ENCODE measurements at regions not wholly inside any gene's neighbourhood (a gene's known extent, or its start where the extent isn't known, plus 50 kb on each side); places are given as distances from the start of the nearest gene placed in this dataset.

DNA sequence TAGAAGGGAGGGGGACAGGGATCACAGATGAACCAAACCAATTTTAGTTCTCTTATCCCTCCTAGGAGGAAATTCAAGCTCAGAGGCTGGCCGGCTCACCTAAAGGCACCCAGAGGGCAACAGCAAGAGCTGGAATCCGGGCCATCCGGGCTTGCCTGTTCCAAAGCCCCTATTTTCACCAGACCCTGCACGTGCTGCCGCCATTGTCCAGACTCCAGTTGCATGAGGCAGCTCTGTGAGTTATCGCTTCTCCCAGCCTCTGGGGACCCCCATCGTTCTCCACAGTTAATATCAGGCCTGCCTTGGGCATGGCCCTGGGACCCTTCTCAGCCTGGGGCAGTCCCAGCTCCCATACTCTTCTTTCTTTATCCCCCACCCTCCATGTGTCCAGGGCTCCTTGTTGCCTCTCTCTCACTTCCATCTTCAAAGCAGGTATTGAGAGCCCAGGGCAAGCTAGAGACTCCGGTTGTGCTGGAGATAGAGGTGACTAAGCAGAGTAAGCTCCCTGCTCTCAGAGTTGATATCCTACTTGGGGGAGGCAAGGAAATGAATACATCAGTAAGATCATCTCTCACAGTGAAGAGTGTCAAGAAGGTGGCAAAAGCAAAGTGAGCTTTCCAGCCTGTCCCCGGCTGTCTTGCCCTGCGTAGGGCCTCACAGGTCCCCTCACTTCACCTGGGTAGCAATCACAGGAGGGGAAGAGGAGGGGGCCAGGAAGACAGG lies 322.8 kb downstream of the UACA start:
- no peak for DNase-seq

DNA sequence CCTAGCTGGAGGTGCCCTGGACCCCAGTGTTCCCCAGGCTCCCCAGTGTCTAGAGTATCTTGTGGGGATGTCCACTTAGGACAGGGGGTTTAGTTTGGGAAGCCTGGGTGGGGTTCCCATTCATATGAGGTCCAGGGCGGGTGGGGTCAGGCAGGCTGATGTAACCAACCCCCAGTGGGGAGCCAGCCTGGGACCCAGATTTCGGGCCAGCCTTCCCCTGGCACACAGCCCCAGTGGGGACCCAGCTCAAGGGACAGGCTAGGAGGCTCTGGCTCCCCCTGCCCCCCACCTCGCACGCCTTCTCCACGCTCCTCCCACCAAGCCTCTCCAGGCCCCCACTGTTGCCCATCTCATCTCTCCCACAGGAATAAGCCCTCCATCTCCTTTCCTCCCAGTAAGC lies 323.5 kb downstream of the UACA start:
- no peak for DNase-seq

DNA sequence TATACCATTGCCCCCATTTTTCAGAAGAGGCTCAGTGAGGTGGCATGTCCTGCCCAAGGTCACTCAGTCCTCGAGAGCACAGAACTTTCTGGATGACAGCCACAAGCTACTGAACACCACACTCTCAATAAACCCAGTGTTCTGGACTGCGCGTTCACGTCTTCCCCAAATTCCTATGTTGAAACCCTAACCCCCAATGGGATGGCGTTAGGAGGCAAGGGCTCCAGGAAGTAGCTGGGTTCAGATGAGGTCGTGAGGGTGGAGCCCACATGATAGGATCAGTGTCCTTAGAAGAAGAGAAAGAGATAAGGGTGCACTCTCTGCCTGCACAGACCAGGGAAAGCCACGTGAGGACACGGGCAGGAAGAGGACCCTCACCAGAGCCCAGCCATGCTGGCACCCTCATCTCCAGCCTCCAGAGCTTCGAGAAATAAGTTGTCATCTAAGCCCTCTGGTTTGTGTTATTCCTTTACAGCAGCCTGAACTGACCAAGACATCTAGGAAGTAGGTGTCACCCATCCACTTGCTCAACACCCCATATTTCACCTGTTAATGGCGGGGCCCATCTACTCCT lies 324.0 kb downstream of the UACA start:
- no peak for DNase-seq

DNA sequence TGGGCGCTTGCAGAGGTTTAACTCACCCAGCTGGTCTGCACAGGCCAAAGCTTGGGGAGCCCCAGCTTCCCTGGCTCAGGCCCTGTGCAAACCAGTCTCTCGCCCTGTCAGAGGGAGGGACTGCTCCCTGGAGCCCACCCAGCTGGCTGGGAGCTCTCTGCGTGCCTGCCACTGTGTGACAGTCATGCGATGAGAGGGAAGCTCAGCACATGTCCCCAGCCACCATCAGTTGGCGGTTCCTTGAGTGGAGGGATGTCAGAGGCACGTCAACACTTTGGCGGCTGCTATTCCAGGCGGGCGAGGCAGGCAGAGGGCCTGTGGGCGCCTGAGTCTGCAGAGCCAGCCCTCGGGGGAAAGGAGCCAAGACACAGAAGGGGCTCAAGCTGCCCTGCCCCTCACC lies 324.6 kb downstream of the UACA start:
- DNase-seq = no peak

DNA sequence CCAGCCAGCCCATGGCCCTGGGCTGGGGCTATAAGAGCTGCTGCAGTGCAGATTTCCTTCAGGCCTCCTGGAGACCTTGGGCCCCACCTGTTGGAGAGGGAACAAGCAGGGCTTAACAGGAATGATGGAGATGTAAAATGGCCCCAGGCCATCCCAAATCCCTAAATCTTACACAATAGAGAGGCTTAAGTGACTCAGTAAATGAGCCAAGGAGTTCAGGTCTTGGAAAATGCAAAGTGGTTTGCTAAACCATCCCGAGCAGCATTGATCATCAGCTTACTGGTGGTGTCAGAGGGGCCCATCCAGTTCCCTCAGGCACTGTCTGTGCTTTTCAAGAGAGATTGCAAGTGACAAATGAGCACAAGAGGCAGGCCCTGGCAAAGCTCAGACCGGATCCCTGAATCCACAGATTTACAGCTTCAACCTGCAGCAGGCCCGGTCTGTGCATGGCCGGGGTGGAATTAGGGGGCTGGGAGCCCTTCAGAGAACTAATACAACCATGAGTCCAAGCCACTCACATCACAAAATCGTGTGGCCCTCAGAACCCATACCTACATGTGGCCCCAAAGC lies 325.4 kb downstream of the UACA start:
- no peak for DNase-seq

DNA sequence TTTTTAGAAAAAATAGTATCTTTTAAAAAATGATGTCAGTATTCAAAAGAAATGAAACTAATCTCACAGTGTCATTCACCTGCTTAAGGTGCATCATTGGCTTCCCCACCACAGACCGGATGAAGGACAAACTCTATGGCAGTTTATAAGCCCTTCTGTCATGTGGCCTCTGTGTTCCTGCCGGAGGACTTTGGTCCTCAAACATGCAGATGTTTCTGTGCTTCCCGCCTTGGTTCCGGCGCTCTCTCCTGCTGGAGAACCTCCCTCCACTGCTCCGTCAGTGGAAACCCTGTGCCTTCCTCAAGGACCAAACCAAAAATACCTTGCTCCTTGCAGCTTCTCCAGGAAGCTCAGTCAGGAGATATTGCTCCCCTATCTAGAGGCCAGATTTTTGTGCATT lies 326.3 kb downstream of the UACA start:
- no peak for DNase-seq

DNA sequence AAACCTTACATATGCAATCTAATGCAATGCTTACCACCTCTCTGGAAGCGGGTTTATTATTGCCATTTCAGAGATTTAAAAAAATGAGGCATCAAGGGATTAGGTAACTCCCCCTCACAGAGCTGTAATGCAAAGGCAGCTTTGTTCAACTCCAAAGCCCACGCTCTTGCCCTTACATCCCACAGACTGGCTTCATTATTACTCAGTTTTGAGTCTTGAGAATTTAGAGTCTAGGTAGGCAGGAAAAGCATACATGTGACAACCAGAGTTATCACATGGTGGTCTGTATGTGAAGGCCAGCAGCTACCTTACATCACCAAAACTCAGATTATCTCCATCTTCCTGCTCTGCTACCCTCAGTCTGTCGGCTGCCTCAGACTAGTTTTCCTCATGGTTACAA lies 326.9 kb downstream of the UACA start:
- DNase-seq = no peak

DNA sequence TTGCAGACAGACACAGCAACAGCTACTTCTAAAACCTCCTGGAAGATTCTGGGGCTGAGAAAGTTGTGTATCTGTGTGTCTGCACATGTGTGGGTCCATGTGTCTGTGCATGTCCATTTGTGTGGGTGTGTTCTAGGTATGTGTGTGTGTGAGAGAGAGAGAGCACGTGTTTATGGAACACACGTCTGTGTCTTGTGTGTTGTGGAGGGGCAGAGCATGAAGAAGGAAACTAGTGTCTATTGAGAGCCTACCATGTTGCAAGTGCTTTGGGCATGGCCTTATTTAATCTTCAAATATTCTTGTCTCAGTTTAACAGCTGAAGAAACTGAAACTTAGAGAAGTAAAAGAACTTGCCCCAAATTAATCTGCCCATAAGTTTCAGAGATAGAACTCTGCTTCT lies 327.5 kb downstream of the UACA start:
- DNase-seq = no peak

DNA sequence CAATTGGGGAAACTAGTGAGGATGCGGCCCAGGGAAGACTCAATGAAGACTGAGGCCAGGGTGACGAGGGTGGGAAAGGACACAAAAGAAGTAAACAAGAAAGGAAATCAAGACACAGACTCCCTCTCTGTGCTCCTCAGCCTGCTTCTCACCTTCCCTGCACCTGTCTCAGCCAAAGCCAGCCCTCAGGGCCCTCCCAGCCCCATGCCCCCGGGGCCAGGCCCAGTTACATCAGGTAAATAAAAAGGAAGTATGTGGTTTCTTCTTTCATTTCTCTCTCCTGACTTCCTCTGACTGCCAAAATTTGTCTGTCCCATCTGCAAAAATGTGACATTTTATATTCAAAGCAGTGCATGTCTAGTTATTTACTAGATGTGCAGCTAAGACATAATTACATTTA lies 328.0 kb downstream of the UACA start:
- DNase-seq = no peak

DNA sequence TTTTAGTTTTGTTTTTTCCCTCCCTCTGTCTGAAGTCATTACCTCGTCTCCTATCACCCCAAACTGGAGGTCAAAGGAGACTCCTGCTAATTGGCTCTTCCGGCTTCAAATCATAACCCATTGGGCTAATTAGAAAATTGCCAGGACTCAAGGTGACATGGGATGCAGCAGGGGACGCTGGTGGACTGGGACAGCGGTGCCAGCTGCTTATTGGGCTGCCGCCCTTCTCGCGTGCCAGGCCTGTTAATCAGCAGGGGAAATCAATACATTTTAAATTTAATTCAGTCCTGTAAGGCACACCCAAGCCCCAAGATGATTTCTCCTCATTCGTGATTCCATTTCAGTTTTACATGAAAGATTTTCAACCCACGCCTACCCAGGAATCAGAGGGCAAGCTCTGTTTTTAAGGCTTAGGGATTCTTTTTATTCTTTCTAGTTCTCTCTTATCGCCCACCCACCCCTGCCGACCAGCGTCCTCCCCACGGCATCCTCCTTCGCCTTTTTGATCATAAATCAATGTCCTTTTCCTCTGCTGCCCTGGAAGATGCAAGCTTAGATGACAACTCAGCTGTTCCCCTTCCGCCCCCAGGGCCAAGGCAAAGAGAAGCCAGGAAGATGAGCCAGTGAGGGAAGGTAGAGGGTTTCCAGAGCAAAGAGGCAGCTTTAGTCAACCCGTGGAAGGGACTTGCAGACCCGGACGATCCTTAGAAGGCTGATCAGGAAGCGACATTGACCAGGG lies 329.6 kb downstream of the UACA start:
- DNase-seq = no peak

DNA sequence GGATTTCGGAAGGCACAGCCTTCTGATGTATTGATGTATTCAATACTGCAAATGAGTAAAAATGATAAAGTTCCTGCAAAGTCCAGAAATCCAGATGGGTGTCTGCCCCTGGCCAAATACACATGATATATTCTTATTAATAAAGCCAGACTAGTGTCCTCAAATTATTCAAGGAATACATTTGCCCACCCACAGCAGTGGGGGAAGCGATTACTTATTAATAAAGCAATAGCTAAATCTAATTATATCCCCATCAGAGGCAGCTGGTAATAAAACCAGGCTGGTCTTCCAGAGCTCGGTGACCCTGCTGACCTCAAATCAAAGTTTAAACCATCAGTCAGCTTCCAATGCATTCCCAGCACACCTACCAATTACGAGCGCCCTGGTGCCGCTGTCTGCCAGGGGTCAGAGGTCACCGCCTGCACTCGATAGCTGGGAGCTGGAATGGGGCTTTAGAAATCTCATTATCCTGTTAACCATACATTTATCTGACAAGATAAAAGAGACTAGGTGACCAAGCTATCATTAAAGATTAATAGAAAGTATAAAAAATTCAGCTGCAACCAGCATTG lies 330.3 kb downstream of the UACA start:
- no peak for DNase-seq

DNA sequence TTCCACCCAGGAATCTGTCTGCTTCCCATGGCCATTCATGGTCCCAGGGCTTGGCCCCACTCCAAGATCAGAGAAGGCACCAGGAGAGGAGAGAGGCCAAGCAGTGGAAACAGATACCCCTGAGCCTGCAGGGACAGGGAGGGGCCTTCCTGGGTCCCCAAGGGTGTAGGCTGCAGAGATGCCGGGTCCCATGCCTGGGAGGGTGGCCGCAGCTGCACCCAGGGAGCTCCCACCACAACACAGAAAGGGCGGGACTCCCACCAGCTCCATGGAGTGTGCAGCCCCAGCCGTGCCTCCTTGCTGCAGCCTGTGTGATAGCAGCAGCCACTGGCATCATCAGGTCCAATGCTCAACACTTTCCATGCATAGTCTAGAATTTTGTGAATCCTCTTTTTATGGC lies 331.5 kb downstream of the UACA start:
- DNase-seq = no peak

DNA sequence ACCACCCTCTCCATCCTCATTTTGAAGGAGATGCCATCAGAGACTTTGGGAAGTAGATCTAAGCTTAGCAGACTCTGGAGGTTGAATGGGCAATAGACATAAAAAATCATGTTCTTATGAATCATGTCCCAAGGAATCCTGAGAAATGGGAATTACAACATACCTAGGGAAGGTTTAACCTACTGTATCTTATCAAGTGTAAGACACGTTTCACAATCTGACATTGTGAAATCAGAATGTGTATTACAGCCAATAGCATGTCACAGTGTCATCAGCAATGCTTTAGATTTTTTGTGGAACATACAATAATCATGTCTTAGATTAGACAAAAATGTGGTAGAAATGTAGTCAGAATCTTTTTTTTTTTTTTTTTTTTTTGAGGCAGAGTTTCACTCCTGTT lies 332.4 kb upstream of the TLE3 start:
- no peak for DNase-seq

DNA sequence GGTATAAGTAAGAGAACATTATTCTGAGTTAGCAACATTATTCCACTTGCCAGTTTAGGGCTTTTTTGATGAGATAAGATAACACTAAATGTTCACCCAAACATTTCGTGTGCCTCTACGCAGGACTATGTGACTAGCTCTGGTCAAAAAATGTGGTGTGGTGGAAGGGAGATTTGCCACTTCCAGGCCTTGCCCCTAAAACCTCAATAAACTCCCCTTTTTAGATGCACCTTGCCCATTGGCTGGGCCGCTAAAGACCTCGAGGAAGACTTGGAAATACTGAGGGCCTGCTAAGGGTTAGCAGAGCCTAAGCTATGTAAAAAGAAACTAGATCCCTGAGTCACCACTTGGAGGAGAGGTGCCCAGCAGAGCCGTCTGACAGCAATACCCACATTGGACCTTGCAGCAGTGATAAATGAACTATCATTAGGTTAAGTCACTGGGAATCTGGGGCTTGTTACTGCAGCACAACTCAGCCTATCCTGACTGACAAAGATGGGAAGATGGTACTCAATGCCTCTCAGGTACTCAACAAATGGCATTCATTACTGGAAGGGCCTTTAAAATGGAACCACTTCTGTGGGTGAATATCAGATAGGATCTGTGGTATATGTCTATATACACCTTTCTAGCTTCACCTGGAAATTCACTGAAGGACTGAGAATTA lies 331.5 kb upstream of the TLE3 start:
- DNase-seq = no peak

DNA sequence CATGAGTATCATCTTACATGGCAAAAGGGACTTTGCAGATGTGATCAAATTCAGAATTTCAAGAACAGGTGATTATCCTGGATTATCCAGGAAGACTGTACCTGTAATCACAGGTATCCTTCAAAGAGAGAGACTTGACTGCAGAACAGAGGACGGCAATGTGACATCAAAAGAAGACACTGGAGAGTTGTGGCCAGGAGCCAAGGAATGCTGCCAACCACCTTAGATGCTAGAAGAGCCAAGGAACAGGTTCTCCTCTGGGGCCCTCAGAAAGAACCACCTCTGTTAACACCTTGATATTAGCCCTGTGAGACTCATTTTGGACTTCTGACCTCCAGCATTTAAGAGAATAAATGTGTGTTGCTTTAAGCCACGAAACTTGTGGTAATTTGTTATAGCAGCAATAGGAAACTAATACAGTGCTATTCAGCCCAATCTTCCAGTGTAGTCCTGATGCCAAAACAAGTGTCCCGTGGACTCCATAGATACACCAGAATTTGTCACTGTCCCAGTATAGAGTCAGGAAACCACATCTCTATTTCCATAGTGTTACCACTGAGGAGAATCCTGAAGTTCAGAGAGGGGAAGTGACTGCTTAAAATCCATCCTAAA lies 330.6 kb upstream of the TLE3 start:
- no peak for DNase-seq

DNA sequence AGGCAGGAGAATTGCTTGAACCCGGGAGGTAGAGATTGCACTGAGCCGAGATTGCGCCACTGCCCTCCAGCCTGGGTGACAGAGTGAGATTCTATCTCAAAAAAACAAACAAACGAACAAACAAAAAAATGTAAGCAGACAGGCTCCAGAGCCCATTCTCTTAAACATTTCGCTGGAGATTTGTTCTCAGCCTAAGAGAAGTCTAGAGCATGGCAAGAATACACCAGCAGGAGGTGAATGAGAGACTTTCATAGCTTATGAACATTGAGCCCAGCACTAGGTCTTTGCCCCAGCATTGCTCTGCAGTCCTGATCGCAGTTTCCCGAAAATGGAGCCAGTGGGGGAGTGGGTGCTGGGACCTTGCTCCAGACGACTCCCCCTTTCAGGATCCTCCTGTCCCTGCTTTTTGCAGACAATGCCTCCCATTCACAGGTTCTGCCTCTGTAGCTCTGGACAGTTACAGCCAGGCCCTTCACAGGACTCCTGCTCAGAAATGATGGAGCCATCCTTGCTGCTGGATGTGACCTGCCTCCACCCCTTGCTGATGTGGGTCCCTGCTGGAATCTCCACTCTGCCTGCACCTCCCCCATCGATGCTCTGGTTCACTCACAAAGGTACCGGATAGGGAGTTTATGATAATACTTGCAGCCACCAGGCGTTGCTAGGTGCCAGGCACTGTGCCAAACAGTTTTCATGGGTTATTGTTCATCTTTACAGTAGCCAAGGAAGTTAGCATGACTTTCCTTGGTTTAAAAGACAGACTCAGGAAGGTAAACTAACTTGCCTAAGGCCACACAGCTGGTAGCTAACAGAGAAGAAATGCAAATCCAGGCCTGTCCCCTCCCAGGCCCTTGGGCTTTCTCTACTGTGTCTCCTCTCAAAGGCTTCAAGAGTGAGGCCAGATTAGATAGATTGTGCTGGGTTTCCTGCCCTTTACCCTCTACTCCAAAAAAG lies 329.7 kb upstream of the TLE3 start:
- no peak for DNase-seq

DNA sequence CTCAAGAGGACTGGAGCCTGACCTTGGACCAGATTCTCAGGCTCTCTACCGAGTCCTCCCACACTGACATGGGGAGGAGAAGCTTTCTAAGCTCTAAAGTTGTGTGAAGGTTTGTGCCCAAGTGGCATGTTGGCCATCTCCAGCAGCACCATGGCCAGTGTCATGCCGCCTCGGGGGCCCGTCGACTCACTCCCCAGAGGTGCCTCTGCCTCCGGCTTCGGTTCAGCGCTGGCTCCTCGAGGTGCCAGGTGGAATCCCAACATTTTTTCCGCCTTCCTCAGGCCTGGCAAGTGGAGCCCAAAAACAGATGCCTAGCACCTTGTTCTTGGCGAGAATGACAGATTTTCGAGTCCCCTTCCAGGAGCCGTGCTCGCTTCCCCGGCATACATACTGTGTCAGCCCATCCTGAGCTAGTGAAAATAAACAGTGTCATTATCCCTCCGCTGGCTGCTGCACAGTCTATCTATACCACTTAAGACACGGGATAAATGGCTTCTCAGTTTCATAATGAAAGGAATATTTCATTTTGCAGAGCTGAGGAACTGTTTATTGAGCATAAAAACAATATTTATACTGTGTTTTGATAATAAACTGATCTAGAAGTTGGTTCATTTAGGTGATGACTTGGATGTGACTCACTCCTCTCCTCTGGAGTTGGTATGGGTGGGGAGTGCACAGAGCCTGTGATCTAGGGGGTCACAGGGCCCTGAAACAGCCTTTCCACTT lies 328.5 kb upstream of the TLE3 start:
- no peak for DNase-seq

DNA sequence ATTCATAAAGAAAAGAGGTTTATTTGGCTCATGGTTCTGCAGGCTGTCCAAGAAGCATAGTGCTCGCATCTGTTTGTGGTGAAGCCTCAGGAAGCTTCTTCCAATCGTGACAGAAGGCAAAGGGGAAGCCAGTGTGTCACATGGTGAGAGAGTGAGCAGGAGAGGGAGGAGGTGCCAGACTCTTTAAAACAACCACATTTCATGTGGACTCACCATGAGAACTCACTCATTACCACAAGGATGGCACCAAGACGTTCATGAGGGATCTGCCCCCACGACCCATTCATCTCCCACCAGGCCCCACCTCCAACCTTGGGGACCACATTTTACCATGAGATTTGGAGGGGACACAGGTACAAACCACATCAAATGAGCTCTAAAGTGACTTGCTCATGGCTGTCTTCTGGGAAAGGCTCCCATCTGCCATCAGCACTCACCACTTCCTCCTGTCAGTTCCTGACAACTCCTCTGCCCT lies 327.3 kb upstream of the TLE3 start:
- DNase-seq = no peak

DNA sequence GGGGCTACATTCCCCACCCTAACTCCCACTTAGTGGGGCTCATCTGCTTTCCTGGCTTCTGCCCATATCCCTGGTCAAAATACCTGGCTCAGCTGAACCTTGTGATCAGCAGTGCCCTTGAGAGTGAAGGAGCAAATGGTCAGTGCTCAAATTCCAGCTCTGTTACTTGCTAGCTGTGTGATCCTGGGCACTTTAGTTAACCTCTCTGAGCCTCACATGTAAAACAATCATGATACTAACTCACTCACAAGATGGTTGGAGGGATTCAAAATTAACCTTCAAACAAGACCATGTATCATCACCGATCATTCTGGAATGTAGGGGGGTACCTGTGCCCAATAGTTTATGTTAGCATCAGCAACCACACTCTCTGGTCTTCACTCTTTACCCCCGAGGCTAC lies 325.6 kb upstream of the TLE3 start:
- DNase-seq = no peak

DNA sequence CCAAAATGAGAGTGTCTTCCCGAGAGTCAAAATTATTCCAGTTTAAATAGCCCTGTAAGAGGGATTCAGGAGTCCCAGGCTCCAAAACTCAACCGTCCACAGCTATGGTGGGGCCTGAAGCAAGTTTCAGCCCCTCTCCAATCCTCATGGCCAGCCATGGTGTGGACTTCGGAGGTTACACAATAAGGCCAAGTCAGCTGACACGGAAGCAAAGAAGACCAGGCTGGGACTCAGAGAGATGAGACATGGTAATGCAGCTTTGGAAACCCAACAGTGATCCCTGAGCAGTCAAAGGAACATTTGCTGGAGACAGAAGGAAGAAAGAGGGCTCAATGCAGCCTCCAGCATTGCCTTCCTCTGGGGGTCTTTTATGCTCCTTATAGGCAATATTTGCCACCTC lies 324.6 kb upstream of the TLE3 start:
- no peak for DNase-seq
